ENCODE measurements at regions not wholly inside any gene's neighbourhood (a gene's known extent, or its start where the extent isn't known, plus 50 kb on each side); places are given as distances from the start of the nearest gene placed in this dataset.
A peak's percentile ranks its signal among the peaks of the same experiment; 100 is the strongest.

DNA sequence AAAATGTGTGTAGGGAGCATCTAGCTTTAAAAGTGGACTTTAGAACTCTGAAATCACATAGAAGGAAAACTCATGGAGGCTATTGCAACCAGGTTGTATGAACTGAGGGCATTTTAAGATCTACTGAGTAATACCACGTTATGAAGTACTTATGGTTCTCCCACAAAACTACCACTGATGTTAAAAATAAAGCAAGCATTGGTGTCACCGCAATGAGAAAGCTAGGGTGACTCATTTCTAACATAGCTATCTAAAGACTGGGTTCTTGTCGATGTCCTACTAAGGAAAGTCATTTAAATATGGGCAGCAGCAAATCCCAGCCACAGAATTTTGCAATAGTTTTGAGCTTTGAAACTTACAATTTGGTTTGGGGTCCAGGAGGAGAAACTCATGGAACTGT, 584.8 kb downstream of the DIPK2A start:
- TF ChIP-seq CTCF (conservative IDR thresholded peaks at IDR 0.05; ENCODE audit: low read length), result no peak
- DNase-seq (ENCODE audit: low read depth), result peak; percentile 13
- no peak overlapping the region for H3K4me3 ChIP-seq (ENCODE audit: low read length)

- DNase-seq (ENCODE audit: low read depth), result no peak
- TF ChIP-seq CTCF (conservative IDR thresholded peaks at IDR 0.05; ENCODE audit: low read length), result no peak
- H3K4me3 ChIP-seq (ENCODE audit: low read length), result no peak overlapping the region
Measured at GRCh38 chr3:144557515-144557914, 585.9 kb downstream of the DIPK2A start.

- TF ChIP-seq CTCF (conservative IDR thresholded peaks at IDR 0.05; ENCODE audit: low read length), result no peak
- DNase-seq (ENCODE audit: low read depth), result no peak
- H3K4me3 ChIP-seq (ENCODE audit: low read length), result no peak overlapping the region
Measured at GRCh38 chr3:144564011-144564410, 592.4 kb downstream of the DIPK2A start.

- no peak for DNase-seq (ENCODE audit: low read depth)
- no peak overlapping the region for H3K4me3 ChIP-seq (ENCODE audit: low read length)
- TF ChIP-seq CTCF (conservative IDR thresholded peaks at IDR 0.05; ENCODE audit: low read length), result no peak
Measured at GRCh38 chr3:144566320-144566719, 594.7 kb downstream of the DIPK2A start.

DNA sequence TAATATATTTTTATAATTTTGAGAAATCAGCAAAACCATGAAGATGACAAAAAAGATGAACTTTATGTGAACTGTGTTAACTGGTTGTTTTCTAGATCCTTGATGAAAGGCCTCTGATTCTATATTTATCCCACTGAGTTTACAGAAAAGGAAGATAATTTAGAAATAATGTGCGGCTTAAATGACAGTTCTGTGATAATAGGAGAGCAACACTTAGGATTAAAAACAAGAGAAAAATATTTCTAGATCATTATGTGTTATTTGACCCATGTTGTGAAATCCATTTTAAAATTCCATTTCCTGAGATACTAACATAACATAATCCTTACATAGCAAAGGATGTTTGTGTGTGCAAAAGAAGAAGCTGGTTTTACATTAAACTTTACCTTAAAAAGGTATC, 598.0 kb downstream of the DIPK2A start:
- no peak for TF ChIP-seq CTCF (conservative IDR thresholded peaks at IDR 0.05; ENCODE audit: low read length)
- H3K4me3 ChIP-seq (ENCODE audit: low read length), result no peak overlapping the region
- DNase-seq (ENCODE audit: low read depth), result no peak

DNA sequence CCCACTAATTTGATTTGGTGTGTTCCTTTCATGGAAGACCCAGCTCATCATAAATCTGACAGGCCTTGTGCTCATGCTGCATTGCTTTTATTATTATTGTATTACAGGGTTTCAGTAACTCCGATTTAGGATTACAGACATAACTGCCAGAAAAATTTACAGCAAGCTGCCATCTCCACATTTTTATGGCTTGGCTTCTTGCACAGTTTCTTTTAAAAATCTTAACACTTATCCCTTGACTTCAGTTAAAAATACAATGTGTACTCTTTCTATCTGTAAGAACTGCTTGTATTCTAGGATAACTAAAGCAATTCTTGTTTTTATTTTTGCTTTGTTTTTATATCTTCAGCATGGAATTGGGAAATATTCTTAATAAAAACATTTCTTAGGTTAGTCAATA, 612.2 kb downstream of the DIPK2A start:
- no peak overlapping the region for H3K4me3 ChIP-seq (ENCODE audit: low read length)
- DNase-seq (ENCODE audit: low read depth), result no peak
- no peak for TF ChIP-seq CTCF (conservative IDR thresholded peaks at IDR 0.05; ENCODE audit: low read length)

DNA sequence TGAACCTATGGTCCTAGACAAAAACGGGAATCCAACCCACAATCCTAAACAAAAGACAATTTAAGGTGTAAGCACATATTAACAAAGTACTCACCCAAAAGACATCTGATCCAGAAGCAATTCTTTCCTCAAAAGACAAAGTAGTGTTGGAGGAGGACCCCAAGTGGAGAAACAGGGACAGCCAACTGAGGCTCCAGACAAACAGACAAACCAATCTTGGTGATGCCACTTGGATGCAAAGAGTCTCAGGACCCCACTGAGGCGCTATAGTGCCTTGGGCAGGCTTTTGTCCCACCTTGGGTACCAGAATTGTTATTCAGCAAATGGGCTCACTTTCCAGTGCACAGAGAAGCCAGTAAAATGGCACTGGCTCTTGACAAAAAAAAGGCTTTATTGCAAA, 613.8 kb downstream of the DIPK2A start:
- no peak for DNase-seq (ENCODE audit: low read depth)
- no peak for TF ChIP-seq CTCF (conservative IDR thresholded peaks at IDR 0.05; ENCODE audit: low read length)
- H3K4me3 ChIP-seq (ENCODE audit: low read length), result no peak overlapping the region
